Activated CD8-positive, alpha-beta T cell treated with anti-CD3 and anti-CD28 coated beads, Interleukin-2, amount 10 ng/mL, durations not matched to agents 7 days and 5 days (primary cell): ENCODE measurements at regions not wholly inside any gene's neighbourhood (a gene's known extent, or its start where the extent isn't known, plus 50 kb on each side); places are given as distances from the start of the nearest gene placed in this dataset.
"Not testable (repeated sequence)": the region's sequence is repeated elsewhere in the genome, so short reads cannot be mapped to it uniquely, and the experiment has no call there.

Experiments used
- ATAC-seq: fragments of 150-1000 bp; cut with Tn5 transposase; one replicate; pipeline ENCODE4 v1.10.0; 2021; ENCODE audit warnings: moderate library complexity
- CTCF ChIA-PET: fragments of 350-600 bp; sonication (Branson Sonifier 250); formaldehyde crosslinking; loops from one replicate; lab custom pipeline; 2021; ENCODE audit warnings: antibody characterized with exemption; lab: Charles Lee
- POLR2A ChIA-PET: fragments of 350-600 bp; sonication (Branson Sonifier 250); formaldehyde crosslinking; loops from one replicate; lab custom pipeline; 2021; ENCODE audit warnings: antibody characterized with exemption; lab: Charles Lee
- DNase-seq: peaks from one replicate; pipeline ENCODE4 v3.0.0-alpha.2; 2020
- H3K27ac Mint-ChIP-seq: one replicate; pipeline ENCODE4 v1.8.0; 2021; ENCODE audit warnings: mild to moderate bottlenecking, mixed read lengths
- H3K27me3 Mint-ChIP-seq: one replicate; pipeline ENCODE4 v1.8.0; 2021; ENCODE audit warnings: low read depth, mixed read lengths
- H3K36me3 Mint-ChIP-seq: one replicate; pipeline ENCODE4 v1.8.0; 2021; ENCODE audit warnings: low read depth, mixed read lengths
- H3K4me1 Mint-ChIP-seq: one replicate; pipeline ENCODE4 v1.8.0; 2021; ENCODE audit warnings: low read depth, mixed read lengths
- H3K4me3 Mint-ChIP-seq: one replicate; pipeline ENCODE4 v1.8.0; 2021; ENCODE audit warnings: mild to moderate bottlenecking, mixed read lengths
- H3K9me3 Mint-ChIP-seq: one replicate; pipeline ENCODE4 v1.8.0; 2022; ENCODE audit warnings: mixed read lengths; ENCODE audit not compliant: insufficient read depth

DNA sequence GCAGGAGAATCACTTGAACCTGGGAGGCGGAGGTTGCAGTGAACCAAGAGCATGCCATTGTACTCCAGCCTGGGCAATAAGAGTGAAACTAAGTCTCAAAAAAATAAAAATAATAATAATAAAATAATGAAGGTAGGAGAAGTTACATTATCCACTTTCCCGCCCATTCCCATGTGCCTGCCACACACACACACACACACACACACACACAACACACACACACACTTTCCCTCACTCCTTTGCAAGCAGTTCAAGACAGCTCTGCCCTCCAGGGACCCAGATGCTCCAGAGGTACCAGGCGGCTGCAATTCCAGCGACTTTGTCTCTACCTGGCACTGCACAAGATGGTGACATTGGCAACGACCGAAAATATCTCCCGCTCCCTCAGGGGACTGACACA, 224.8 kb upstream of the JARID2 start:
- peaks cover 25% of the 10 kb centered on the region for H3K4me1 Mint-ChIP-seq
- ChIA-PET POLR2A (no interaction called here), CTCF (no interaction called here)
- H3K4me3 Mint-ChIP-seq, result no peak overlapping the region
- no peak overlapping the region for H3K27ac Mint-ChIP-seq
- DNase-seq (no peak), ATAC-seq (no peak)
- H3K27me3 Mint-ChIP-seq, result no peaks in the 10 kb centered on the region
- no peaks in the 10 kb centered on the region for H3K9me3 Mint-ChIP-seq
- no peaks in the 10 kb centered on the region for H3K36me3 Mint-ChIP-seq

DNA sequence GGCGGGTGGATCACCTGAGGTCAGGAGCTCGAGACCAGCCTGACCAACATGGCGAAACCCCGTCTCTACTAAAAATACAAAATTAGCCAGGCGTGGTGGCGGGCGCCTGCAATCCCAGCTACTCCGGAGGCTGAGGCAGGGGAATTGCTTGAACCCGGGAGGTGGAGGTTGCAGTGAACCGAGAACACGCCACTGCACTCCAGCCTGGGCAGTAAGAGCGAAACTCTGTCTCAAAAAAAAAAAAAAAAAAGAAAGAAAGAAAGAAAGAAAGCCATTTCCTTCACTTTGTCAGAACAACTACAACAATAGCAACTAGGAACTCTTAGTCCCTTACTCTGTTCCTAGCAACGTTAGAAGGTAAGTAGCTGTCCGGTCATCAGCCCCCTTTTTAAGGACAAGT, 222.9 kb upstream of the JARID2 start:
- H3K36me3 Mint-ChIP-seq, H3K9me3 Mint-ChIP-seq, DNase-seq, POLR2A ChIA-PET, H3K4me3 Mint-ChIP-seq, H3K27me3 Mint-ChIP-seq, CTCF ChIA-PET: not testable (repeated sequence)
- peak overlapping the region; percentile 79 for H3K27ac Mint-ChIP-seq
- ATAC-seq, result peak; percentile 6
- peaks cover 16% of the 10 kb centered on the region for H3K4me1 Mint-ChIP-seq

DNA sequence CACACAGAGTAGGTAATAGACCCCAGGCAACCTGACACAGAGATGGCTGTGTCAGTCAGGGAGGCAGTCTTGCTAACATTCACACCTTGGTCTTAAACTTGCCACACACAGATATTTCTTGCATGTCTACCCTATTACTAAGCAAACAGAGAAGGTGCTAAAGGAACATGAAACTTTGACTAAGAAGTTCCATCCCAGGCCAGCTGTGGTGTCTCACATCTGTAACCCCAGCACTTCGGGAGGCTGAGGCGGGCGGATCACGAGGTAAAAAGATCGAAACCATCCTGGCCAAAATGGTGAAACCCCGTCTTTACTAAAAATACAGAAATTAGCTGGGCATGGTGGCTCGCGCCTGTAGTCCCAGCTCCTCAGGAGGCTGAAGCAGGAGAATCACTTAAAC, 222.4 kb upstream of the JARID2 start:
- DNase-seq (peak; percentile 51), ATAC-seq (peak; percentile 84)
- H3K4me1 Mint-ChIP-seq, result peaks cover 13% of the 10 kb centered on the region
- ChIA-PET CTCF (no interaction called here), POLR2A (no interaction called here)
- no peaks in the 10 kb centered on the region for H3K9me3 Mint-ChIP-seq
- H3K27ac Mint-ChIP-seq, result peak overlapping the region; percentile 79
- peaks cover 2% of the 10 kb centered on the region for H3K36me3 Mint-ChIP-seq
- H3K4me3 Mint-ChIP-seq, result no peak overlapping the region
- H3K27me3 Mint-ChIP-seq, result no peaks in the 10 kb centered on the region

DNA sequence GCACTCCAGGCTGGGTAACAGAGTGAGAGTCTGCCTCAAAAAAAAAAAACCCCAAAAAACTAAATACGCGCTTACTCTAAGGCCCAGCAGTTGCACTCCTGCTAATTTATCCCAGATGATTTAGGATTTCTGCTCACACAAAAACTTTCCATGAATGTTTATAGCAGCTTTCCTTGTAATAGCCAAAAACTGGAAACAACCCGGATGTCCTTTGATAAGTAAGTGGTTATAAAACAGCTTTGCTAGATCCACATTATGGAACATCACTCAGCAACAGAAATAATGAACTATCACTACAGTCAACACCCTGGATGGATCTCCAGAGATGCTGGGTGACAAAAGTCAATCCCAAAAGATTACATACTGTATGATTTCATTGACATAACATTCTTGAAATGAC, 220.4 kb upstream of the JARID2 start:
- H3K4me3 Mint-ChIP-seq, result no peak overlapping the region
- CTCF ChIA-PET, result no interaction called here
- peaks cover under 1% of the 10 kb centered on the region for H3K9me3 Mint-ChIP-seq
- peaks cover 5% of the 10 kb centered on the region for H3K36me3 Mint-ChIP-seq
- H3K4me1 Mint-ChIP-seq, result peaks cover 10% of the 10 kb centered on the region
- H3K27me3 Mint-ChIP-seq, result no peaks in the 10 kb centered on the region
- ATAC-seq, result no peak
- POLR2A ChIA-PET, result no interaction called here
- no peak for DNase-seq
- H3K27ac Mint-ChIP-seq, result no peak overlapping the region

DNA sequence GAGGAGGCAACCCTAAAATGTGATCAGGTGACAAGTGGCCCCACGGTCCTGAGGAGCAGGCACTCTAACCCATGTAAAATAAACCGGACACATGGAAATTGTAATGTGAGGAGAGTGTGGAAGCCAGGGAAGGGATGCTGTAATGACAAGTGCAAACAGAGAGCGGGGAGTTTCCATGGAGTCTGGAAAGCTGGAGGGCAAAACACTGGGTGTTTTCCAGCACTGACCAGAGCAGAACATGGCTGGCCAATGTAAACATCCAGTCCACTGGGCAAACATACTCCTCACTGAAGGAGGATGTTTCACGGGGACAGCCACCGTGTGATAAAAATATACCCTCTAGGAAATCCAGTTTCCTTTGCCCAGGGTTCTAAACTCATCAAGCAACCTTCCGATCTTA, 219.0 kb upstream of the JARID2 start:
- no peak for DNase-seq
- H3K4me1 Mint-ChIP-seq, result peaks cover 13% of the 10 kb centered on the region
- H3K4me3 Mint-ChIP-seq, result no peak overlapping the region
- ChIA-PET CTCF (no interaction called here), POLR2A (no interaction called here)
- ATAC-seq, result no peak
- peaks cover 10% of the 10 kb centered on the region for H3K36me3 Mint-ChIP-seq
- H3K9me3 Mint-ChIP-seq, result peaks cover 10% of the 10 kb centered on the region
- H3K27ac Mint-ChIP-seq, result no peak overlapping the region
- H3K27me3 Mint-ChIP-seq, result no peaks in the 10 kb centered on the region

DNA sequence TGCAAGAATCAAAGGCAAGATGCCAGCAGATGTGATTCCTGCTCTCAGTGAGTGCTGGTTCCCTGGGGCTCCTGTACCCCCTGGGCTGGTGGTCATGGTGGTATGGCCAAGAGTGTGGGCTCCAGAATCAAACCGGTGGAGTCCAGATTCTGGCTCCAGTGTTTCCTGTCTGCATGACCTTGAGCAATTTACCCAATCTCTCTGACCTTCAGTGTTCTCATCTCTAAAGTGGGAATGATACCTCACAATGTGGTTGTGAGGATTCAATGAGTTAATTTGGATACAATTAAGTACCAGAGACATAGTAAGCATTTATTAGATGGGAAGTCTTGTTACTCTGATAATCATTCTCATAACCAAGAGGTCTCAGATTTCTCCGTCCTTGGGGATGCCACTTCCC, 218.4 kb upstream of the JARID2 start:
- Mint-ChIP-seq H3K4me1 (peaks cover 11% of the 10 kb centered on the region), H3K9me3 (peaks cover 12% of the 10 kb centered on the region), H3K27ac (no peak overlapping the region), H3K27me3 (no peaks in the 10 kb centered on the region), H3K4me3 (no peak overlapping the region), H3K36me3 (peaks cover 10% of the 10 kb centered on the region)
- ATAC-seq, result no peak
- POLR2A ChIA-PET, result no interaction called here
- no peak for DNase-seq
- CTCF ChIA-PET, result no interaction called here

DNA sequence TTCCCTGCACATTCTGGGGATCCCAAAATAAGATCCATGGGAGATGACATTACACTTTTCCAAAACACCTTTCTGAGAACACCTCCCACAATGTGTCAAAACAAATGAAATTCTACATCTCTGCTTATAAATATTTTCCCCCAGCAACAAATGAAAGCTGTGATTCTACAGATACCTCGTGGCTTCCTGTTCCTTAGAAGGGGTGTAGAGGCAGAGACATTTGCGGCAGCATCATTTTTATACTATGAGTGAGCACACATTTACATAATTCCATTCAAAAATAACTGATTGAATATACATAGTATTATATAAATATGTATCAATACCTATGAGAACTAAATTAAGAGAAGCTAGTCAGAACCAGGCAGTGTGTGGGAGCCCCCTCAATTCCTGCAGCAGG, 213.9 kb upstream of the JARID2 start:
- H3K27ac Mint-ChIP-seq, result no peak overlapping the region
- DNase-seq (no peak), ATAC-seq (no peak)
- ChIA-PET CTCF (interaction anchor here (1.2 kb wide), 1 partner anchor 9 kb away, joined by 3 read pairs; no protein-coding TSS in a partner anchor), POLR2A (no interaction called here)
- peaks cover 10% of the 10 kb centered on the region for H3K36me3 Mint-ChIP-seq
- H3K4me3 Mint-ChIP-seq, result no peak overlapping the region
- H3K4me1 Mint-ChIP-seq, result peaks cover 9% of the 10 kb centered on the region
- no peaks in the 10 kb centered on the region for H3K27me3 Mint-ChIP-seq
- peaks cover 12% of the 10 kb centered on the region for H3K9me3 Mint-ChIP-seq

DNA sequence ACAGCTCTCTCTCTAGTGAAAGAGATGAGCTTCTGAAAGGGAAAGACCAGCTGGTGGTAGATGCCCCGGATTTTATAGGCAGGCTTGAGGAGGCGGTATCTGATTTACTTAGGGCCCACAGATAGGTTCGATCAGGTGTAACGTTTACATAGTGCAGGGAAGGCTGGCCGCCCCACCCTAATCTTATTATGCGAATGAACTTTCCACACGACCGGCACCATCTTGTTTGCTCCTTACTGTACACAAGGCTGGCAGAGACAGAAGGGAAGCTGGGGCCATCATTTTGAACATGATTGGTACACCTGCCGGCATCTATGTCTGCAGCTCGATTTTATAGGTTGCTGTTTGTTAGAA, 212.0 kb upstream of the JARID2 start:
- CTCF ChIA-PET, result no interaction called here
- H3K4me3 Mint-ChIP-seq, result no peak overlapping the region
- no peak for ATAC-seq

DNA sequence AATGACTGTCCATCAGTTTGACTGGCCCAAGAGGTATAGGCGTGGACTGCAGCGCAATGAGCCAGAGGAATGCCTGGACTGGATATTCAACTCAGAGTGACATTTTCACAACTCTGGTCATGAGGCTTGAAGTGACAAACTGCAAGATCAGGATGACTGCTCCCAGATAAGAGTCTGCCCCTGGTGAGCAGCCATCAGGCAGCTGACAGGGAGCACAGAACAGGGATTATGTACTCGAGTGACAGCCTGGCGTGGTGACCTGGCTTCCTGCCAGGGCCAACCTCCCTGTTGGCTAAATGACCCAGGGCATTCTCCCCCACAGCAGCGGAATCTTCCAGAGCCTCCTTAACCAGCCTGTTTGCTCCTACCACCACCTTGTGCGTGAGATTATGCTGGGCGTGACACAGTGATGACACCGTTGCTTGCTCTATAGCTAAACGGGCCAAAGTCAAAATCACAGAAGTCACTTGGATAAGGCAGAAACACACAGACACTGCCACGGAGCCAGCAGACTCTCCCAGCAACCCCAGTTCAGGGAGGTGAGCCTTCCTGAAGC, 209.1 kb upstream of the JARID2 start:
- Mint-ChIP-seq H3K4me1 (peaks cover 4% of the 10 kb centered on the region), H3K27me3 (no peaks in the 10 kb centered on the region), H3K36me3 (no peaks in the 10 kb centered on the region), H3K4me3 (no peak overlapping the region), H3K9me3 (peaks cover 3% of the 10 kb centered on the region), H3K27ac (no peak overlapping the region)
- POLR2A ChIA-PET, result no interaction called here
- ATAC-seq (no peak), DNase-seq (no peak)
- CTCF ChIA-PET, result no interaction called here

More for the DNA sequence above, 212.0 kb upstream of the JARID2 start:
- H3K27me3 Mint-ChIP-seq, result no peaks in the 10 kb centered on the region
- peaks cover 9% of the 10 kb centered on the region for H3K4me1 Mint-ChIP-seq
- no peak for DNase-seq
- H3K36me3 Mint-ChIP-seq, result peaks cover 8% of the 10 kb centered on the region
- no peak overlapping the region for H3K27ac Mint-ChIP-seq
- peaks cover 12% of the 10 kb centered on the region for H3K9me3 Mint-ChIP-seq
- POLR2A ChIA-PET, result no interaction called here

DNA sequence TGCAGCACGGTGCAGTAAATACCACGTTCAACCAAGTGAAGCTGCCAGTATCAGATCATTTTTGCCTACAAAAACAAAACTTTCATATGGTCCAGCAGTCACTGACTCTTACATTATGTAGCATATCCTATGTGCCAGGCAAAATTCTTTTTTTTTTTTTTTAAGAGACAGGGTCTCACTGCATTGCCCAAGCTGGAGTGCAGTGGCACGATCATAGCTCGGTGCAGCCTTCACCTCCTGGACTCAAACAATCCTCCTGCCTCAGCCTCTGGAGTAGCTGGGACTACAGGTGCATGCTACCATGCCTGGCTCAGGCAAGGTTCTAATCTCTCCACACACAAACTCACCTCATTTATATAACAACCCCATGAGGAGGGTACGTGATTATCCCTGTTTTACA, 208.6 kb upstream of the JARID2 start:
- ATAC-seq (no peak), DNase-seq (no peak)
- Mint-ChIP-seq H3K27ac (no peak overlapping the region), H3K9me3 (no peaks in the 10 kb centered on the region), H3K27me3 (no peaks in the 10 kb centered on the region), H3K4me3 (no peak overlapping the region), H3K4me1 (peaks cover 3% of the 10 kb centered on the region), H3K36me3 (no peaks in the 10 kb centered on the region)
- ChIA-PET CTCF (no interaction called here), POLR2A (no interaction called here)

DNA sequence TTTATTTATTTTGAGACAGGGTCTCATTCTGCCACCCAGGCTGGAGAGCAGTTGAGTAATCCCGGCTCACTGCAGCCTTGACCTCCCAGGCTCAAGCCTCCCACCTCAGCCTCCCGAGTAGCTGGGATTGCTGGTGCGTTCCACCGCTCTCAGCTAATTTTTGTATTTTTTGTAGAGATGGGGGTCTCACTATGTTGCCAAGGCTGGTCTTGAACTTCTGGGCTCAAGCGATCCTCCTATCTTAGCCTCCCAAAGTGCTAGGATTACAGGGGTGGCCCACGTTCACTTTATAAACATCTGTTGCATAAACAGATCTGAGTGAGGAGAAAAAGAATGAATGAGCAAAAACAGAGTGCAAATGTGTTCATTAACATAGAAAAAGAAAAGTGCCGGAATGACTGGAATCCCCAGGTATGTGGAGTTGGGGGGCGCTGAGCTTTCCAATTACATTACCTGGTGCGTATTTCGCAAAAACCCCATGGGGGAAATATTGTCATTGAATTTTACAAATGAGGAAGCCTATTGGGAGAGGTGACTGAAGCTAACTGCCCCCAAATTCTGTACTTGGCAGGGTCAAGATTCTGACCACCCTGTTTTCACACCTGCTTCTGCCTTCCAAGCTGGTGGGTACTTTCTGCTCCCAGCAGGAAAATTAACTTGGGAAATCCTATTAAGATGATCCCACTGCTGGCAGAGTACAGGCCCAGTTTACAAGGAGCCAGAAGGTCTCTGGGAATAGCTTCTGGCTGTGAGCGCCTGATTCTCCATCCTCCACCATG, 207.7 kb upstream of the JARID2 start:
- DNase-seq (no peak), ATAC-seq (no peak)
- CTCF ChIA-PET, result no interaction called here
- H3K27me3 Mint-ChIP-seq, result no peaks in the 10 kb centered on the region
- no peaks in the 10 kb centered on the region for H3K9me3 Mint-ChIP-seq
- H3K4me1 Mint-ChIP-seq, result peaks cover 3% of the 10 kb centered on the region
- no peak overlapping the region for H3K4me3 Mint-ChIP-seq
- H3K27ac Mint-ChIP-seq, result no peak overlapping the region
- POLR2A ChIA-PET, result no interaction called here
- H3K36me3 Mint-ChIP-seq, result no peaks in the 10 kb centered on the region

DNA sequence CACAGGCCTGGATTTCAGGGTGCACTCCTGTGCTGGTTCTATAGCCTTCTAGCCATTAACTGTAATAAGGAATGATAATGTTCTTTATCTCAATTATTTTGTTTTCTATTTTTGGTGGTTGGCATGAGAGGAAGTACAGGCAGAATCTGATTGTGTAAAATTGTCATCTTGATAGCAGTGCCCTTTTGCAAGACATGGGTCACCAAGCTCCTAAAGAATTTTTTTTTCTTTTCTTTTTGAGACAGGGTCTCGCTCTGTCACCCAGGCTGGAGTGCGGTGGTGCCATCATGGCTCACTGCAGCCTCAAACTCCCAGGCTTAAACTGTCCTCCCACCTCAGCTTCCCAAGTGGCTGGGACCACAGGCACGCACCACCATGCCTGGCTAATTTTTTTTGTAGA, 206.7 kb upstream of the JARID2 start:
- no peak overlapping the region for H3K4me3 Mint-ChIP-seq
- no peaks in the 10 kb centered on the region for H3K4me1 Mint-ChIP-seq
- H3K9me3 Mint-ChIP-seq, result no peaks in the 10 kb centered on the region
- no peak for DNase-seq
- no peaks in the 10 kb centered on the region for H3K36me3 Mint-ChIP-seq
- ChIA-PET CTCF (no interaction called here), POLR2A (no interaction called here)
- ATAC-seq, result no peak
- no peak overlapping the region for H3K27ac Mint-ChIP-seq
- H3K27me3 Mint-ChIP-seq, result peaks cover 2% of the 10 kb centered on the region
